HepG2 (cell line): ENCODE measurements at regions not wholly inside any gene's neighbourhood (a gene's known extent, or its start where the extent isn't known, plus 50 kb on each side); places are given as distances from the start of the nearest gene placed in this dataset.

Source experiments
- ATAC-seq: fragments of 200-7000 bp; cut with Tn5 transposase; 3 replicates; pipeline ENCODE4 v1.9.1; 2020; ENCODE audit warnings: mild to moderate bottlenecking, moderate library complexity
- BruUV-seq: library from RNA; stranded (reverse); fragments of 400-500 nt; replicated peaks from 2 replicates; lab custom pipeline; 2021; lab: Mats Ljungman, UMichigan
- CTCF ChIA-PET: fragments of 300-600 bp; formaldehyde crosslinking; extraction: SDS; loops from one replicate; lab custom pipeline; 2021; ENCODE audit warnings: low total read pairs, inconsistent platforms, low intra/inter-chr PET ratio; lab: Yijun Ruan, JAX
- POLR2A ChIA-PET: fragments of 350-600 bp; sonication (Branson Sonifier 250); formaldehyde crosslinking; loops from one replicate; lab custom pipeline; 2020; ENCODE audit warnings: antibody characterized with exemption, inconsistent platforms; lab: Yijun Ruan, JAX
- DNase-seq: peaks from one replicate; pipeline ENCODE4 v3.0.0-alpha.2; 2015; ENCODE audit warnings: low spot score
- FAIRE-seq: peaks from 3 replicates; lab custom pipeline; 2011; peaks lifted over from hg19 to GRCh38; lab: Jason Lieb, UNC
- H2AFZ ChIP-seq: one replicate; pipeline ENCODE4 v1.6.1; 2011; ENCODE audit warnings: low read length, inconsistent platforms
- H3K27ac ChIP-seq: fragments of 300-600 bp; 3 replicates; pipeline ENCODE4 v1.8.0; 2011; ENCODE audit warnings: mixed run types, mild to moderate bottlenecking, mixed read lengths, low read length, inconsistent platforms; ENCODE audit not compliant: insufficient read depth; ENCODE audit errors: extremely low read length
- H3K27me3 ChIP-seq, 2 experiments: fragments of 200-600 bp in 1 of 2; 2 replicates in 1 of 2; 3 replicates in 1 of 2; pipeline versions ENCODE4 v1.6.0 to v1.8.0; 2011; ENCODE audit warnings: low read length in 2 of 2, mild to moderate bottlenecking in 2 of 2, moderate library complexity in 2 of 2, inconsistent platforms in 1 of 2; ENCODE audit not compliant: insufficient read depth in 2 of 2, control insufficient read depth in 1 of 2
- H3K36me3 ChIP-seq, 2 experiments: fragments of 200-600 bp in 1 of 2; replicated peaks in 1 of 2; 2 replicates in 1 of 2; 3 replicates in 1 of 2; pipeline versions ENCODE4 v1.5.1 to v1.8.0; 2011; ENCODE audit warnings: low read length in 2 of 2, inconsistent platforms in 1 of 2; ENCODE audit not compliant: insufficient read depth in 2 of 2, control insufficient read depth in 1 of 2
- H3K4me1 ChIP-seq: 2 replicates; pipeline ENCODE4 v1.5.1; 2012; ENCODE audit warnings: low read length, inconsistent platforms; ENCODE audit not compliant: insufficient read depth
- H3K4me2 ChIP-seq: 2 replicates; pipeline ENCODE4 v1.6.0; 2011; ENCODE audit warnings: low read depth, low read length, inconsistent platforms
- H3K4me3 ChIP-seq, 3 experiments: fragments of 200-600 bp in 1 of 3; sonication (generic), shearing (Covaris generic) in 1 of 3; replicated peaks in 1 of 3; 2 replicates each; pipeline ENCODE4 v1.5.1; 2011 to 2016; ENCODE audit warnings: low read length in 3 of 3, inconsistent platforms in 2 of 3, low read depth in 2 of 3, mild to moderate bottlenecking in 2 of 3, control low read depth in 1 of 3, mixed read lengths in 1 of 3; ENCODE audit not compliant: insufficient read depth in 1 of 3
- H3K79me2 ChIP-seq: one replicate; pipeline ENCODE4 v1.6.1; 2011; ENCODE audit warnings: low read length, inconsistent platforms; ENCODE audit not compliant: insufficient read depth
- H3K9ac ChIP-seq: 2 replicates; pipeline ENCODE4 v1.6.0; 2011; ENCODE audit warnings: mild to moderate bottlenecking, low read depth, low read length, inconsistent platforms; ENCODE audit not compliant: insufficient read depth
- H3K9me3 ChIP-seq: 2 replicates; pipeline ENCODE4 v1.5.1; 2012; ENCODE audit warnings: mild to moderate bottlenecking, low read length
- H4K20me1 ChIP-seq: 2 replicates; pipeline ENCODE4 v1.6.0; 2011; ENCODE audit warnings: inconsistent platforms, mild to moderate bottlenecking, low read length, moderate library complexity; ENCODE audit not compliant: insufficient read depth
- ARID5B ChIP-seq: IDR thresholded peaks from 2 replicates; pipeline ENCODE4 v1.4.0; 2020; ENCODE audit warnings: mild to moderate bottlenecking, missing genetic modification reagents
- DMTF1 ChIP-seq: sonication (generic); formaldehyde crosslinking; IDR thresholded peaks from 2 replicates; pipeline ENCODE4 v1.4.0; 2020; ENCODE audit warnings: mild to moderate bottlenecking, missing genetic modification reagents
- ESRRA ChIP-seq: sonication (generic); formaldehyde crosslinking; IDR thresholded peaks from 2 replicates; pipeline ENCODE4 v1.5.1; 2020; ENCODE audit warnings: mild to moderate bottlenecking, low read depth, missing genetic modification reagents
- IRF9 ChIP-seq: sonication (generic); formaldehyde crosslinking; IDR thresholded peaks from 2 replicates; pipeline ENCODE4 v1.8.0; 2022; ENCODE audit warnings: missing genetic modification reagents, mild to moderate bottlenecking, borderline replicate concordance
- IRX3 ChIP-seq: sonication (generic); formaldehyde crosslinking; IDR thresholded peaks from 2 replicates; pipeline ENCODE4 v1.8.1; 2023; ENCODE audit warnings: mild to moderate bottlenecking, low read depth, missing genetic modification reagents, borderline replicate concordance
- PCBP1 ChIP-seq: fragments of 200-400 bp; formaldehyde crosslinking; IDR thresholded peaks from 2 replicates; pipeline ENCODE4 v1.6.1; 2017; ENCODE audit warnings: mild to moderate bottlenecking, low read depth, low read length, borderline replicate concordance
- RERE ChIP-seq: IDR thresholded peaks from 2 replicates; pipeline ENCODE4 v1.6.1; 2016; ENCODE audit warnings: low read depth, missing genetic modification reagents, missing compliant biosample characterization
- TBX3 ChIP-seq: fragments of 450-650 bp; IDR thresholded peaks from 2 replicates; pipeline ENCODE4 v1.6.1; 2017; ENCODE audit warnings: antibody characterized with exemption, mild to moderate bottlenecking, inconsistent platforms, borderline replicate concordance
- ZFAT ChIP-seq: sonication (generic); formaldehyde crosslinking; conservative IDR thresholded peaks from 2 replicates; pipeline ENCODE4 v1.8.1; 2023; ENCODE audit warnings: missing genetic modification reagents, inconsistent platforms
- ZNF292 ChIP-seq: sonication (generic); formaldehyde crosslinking; IDR thresholded peaks from 2 replicates; pipeline ENCODE4 v1.8.1; 2022; ENCODE audit warnings: mild to moderate bottlenecking, low read depth, missing genetic modification reagents, borderline replicate concordance
- WGBS: methylation state at CpG from one replicate; pipeline ENCODE4 v1.1.6; 2017; ENCODE audit warnings: low lambda C conversion rate; 5-methylcytosine and 5-hydroxymethylcytosine counted together
- in situ Hi-C: cut with HindIII; loops from 2 replicates; pipeline ENCODE4 v1.10.0; 2017; ENCODE audit warnings: low pct_unique_long_range_greater_than_20kb; ENCODE audit not compliant: extremely low pct_ligation_motif_present
- intact Hi-C: fragments of 100-400 bp; cut with micrococcal nuclease; formaldehyde crosslinking; loops from one replicate; pipeline ENCODE4 v1.10.0; 2022; ENCODE audit not compliant: unreplicated experiment

GRCh38 chr17:5933430-5933829 is 136.7 kb upstream of the WSCD1 start:
- H3K4me2 ChIP-seq = no peak overlapping the region
- H4K20me1 ChIP-seq = no peaks in the 10 kb centered on the region
- ATAC-seq = no peak
- intact Hi-C loops (no loop called here), in situ Hi-C loops (no loop called here)
- no peak overlapping the region for H2AFZ ChIP-seq
- WGBS = 24% methylated on average over 6 of the region's 7 CpGs
- H3K4me1 ChIP-seq = no peaks in the 10 kb centered on the region
- no peak overlapping the region for H3K4me3 ChIP-seq
- ChIA-PET POLR2A (no interaction called here), CTCF (no interaction called here)
- no peaks in the 10 kb centered on the region for H3K27me3 ChIP-seq
- no peak for DNase-seq
- H3K9ac ChIP-seq = no peak overlapping the region
- no peaks in the 10 kb centered on the region for H3K79me2 ChIP-seq
- H3K36me3 ChIP-seq = no peaks in the 10 kb centered on the region
- H3K9me3 ChIP-seq = no peaks in the 10 kb centered on the region
- no peak for FAIRE-seq
- no peak overlapping the region for H3K27ac ChIP-seq
- BruUV-seq = no TSS peak
- no peak for TF ChIP-seq ESRRA (CRISPR knock-in tag)
- TF ChIP-seq IRF9 (CRISPR knock-in tag) = no peak
- no peak for TF ChIP-seq ZNF292 (CRISPR knock-in tag)
- TF ChIP-seq ZFAT = no peak
- no peak for TF ChIP-seq TBX3
- no peak for TF ChIP-seq IRX3 (CRISPR knock-in tag)
- TF ChIP-seq PCBP1 = no peak
- TF ChIP-seq ARID5B (CRISPR knock-in tag) = no peak
- no peak for TF ChIP-seq DMTF1 (CRISPR knock-in tag)
- no peak for TF ChIP-seq RERE (CRISPR knock-in tag)
